ENCODE measurements at regions not wholly inside any gene's neighbourhood (a gene's known extent, or its start where the extent isn't known, plus 50 kb on each side); places are given as distances from the start of the nearest gene placed in this dataset.
"Not testable (repeated sequence)": the region's sequence is repeated elsewhere in the genome, so short reads cannot be mapped to it uniquely, and the experiment has no call there.

DNA sequence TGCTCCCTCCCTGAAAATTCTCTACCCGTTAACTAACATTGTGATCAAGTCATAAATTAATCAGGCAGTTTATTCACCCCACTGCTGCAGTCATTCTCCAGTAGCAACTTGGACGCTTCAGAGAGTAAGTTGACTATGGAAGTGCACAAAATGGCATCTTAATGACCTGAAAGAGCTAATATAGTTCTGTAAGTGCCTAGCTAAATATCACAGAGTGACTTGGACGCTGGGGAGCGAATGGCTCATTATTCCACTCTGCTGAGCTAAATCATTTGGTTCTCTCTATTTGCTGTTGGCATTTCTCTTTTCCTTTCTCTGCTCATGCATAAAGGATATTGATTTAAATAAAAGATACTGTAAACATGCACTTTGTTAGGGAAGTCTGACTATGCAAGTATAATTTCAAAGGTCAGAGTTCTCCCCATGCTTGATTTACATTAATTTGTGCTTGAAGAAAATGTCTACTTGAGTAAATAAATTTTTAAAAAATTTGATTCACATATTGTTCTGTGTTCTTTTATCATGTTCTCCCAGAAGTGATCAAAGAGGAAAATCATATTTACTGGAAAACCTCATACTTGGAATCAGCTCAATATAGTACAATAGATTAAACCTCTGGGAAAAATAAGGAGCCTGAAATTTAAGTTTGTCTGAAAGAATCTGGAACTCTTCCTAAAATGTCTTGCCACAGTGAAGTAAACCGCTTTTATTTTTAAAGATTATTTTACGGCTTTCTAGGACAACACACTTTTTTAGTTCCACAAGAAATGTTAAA is 169.5 kb upstream of the HAPLN1 start:
- no peak for DNase-seq (ENCODE audit: low read depth)

DNA sequence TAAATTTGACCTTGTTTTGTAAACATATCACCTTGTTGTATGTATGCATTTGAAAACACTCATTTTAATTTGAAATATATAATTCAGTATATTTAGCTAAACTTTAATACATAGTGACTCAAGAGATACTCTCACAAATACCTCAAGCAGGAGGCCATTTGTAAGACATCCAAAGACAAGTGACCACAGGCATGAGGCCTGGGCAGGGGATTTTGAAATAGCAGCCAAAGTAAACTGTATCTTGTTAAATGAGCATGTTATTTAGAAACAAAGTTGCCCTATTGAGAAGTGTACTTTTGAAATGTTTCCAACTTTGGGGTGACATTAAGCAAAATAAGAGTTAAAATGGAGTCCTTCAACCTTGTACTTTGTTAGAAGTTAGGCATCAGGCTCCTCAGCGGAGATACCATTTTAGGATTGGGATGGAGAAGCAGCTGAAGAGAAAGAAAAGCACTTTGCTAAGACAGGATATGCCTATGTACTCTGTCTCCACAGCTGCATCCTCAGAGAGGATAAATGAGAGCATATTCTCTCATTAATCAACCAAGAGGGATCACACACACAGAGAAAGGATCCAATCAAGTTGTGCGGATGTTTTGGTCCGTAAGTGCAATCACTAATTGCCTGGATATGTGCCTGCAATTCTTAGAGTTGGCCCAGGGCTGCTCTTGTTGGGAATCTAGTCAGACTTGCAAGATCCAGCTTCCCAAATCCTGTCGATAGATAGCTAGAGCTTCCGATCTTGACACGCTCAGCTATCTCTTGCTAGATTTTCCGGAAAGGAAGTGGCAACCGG is 157.5 kb upstream of the HAPLN1 start:
- DNase-seq (ENCODE audit: low read depth): peak; percentile 30

DNA sequence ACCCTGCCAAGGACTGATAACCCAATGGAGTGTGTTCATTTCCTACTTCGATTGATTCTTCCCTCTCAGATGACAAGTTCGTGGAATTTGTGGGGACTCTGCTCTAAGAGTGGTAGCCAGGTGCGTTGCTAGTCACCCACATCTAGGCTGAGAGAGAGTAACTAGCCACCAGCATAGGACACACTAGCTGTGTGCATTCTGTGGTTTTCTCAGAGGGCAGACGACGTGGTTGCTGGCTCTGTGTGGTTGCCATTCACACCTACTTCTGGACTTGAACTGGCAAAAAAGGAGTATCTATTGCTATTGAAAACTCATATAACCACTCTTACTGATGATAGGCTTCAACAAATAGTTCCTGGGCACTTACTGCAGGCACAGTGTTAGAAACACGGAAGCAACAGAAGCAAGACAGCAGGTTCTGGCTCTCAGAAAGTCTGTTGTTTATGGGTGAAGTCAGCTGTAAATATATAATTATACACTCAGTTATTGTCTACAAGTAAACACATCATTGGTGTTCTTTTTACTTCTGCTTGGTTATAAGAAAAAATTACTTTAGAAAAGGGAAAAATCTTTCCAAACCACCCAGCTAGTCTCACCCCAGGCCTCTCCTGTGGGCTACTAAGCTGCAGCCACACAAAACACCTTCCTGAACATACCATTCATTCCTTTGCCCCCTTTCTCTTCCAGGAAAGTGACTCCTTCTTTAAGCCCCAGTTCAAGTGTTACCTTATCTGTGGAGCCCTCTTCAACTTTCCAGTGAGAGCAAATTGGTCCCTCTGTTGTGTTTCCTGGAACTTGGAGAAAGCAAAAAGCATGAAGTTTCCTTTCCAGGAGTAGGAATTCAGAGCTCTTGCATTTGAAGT is 151.1 kb upstream of the HAPLN1 start:
- DNase-seq (ENCODE audit: low read depth): no peak

DNA sequence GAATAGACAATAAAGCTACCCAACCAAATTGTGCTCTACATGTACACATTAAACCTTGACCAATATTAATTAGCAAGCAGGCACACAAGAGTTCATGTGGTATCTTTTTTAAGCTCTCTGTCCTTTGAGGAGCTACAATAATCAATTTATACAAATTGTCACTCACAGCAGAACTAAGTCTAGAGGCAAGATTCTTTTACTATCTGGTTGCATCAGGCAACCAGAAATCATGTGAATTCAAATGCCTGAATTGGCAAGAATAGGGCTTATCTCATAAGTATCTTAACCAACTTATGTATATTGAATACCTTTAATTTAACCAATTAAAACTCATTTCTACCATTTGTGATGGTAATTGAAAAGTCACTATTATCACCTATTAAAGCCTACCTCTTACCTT is 145.5 kb upstream of the HAPLN1 start:
- DNase-seq (ENCODE audit: low read depth): no peak

DNA sequence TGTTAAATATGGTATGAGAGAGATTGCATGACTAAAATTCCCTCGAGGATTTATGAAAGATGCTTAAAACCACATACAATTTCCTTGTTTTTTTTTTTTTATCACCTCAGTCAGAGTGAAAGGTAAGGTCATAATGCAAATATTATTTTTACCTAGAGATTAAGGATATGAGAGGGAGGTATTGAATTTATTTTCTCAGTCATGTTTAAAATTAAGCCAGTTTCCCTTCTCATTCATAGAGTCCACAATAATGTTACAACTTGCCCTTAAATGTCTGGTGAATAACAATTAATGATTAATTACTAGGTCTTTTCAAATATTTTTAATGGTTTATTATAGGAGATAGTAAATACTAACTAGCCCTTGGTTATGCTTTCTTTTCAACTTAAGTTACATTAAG is 144.9 kb upstream of the HAPLN1 start:
- no peak for DNase-seq (ENCODE audit: low read depth)

DNA sequence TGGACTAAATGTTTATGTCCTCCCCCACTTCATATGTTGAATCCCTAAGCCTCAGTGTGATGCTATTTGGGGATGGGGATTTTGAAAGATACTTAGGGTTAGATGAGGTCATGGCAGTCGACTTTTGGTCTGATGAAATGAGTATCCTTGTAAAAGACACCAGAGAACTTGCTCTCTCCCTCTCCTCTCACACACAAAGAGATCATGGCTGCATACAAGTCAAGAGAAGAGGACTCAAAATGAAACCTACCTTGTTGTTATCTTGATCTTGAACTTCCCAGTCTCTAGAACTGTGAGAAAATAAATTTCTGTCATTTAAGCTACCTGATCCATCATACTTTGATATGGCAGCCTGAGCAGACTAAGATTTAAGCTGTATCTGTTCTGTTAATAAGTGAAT is 144.0 kb upstream of the HAPLN1 start:
- no peak for DNase-seq (ENCODE audit: low read depth)

DNA sequence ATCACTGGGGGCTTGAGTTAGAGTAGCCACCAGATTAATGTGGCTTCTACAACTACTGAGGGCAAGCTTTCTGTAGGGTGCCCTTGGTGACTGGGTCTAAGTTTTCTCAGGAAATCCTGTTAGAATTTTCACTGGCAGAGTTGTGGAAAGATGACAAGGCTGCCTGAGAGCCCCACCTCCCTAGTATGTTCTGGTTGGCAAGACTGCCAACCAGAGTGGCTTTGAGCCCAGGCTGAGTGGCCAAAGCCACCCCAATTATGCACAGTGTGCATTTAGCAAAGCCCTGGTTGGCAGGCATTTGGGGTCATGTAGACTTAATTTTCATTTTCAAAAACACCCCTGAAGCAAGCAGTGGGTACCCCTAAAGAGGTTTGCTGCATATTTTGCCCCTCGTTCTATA is 136.7 kb upstream of the HAPLN1 start:
- no peak for DNase-seq (ENCODE audit: low read depth)

DNA sequence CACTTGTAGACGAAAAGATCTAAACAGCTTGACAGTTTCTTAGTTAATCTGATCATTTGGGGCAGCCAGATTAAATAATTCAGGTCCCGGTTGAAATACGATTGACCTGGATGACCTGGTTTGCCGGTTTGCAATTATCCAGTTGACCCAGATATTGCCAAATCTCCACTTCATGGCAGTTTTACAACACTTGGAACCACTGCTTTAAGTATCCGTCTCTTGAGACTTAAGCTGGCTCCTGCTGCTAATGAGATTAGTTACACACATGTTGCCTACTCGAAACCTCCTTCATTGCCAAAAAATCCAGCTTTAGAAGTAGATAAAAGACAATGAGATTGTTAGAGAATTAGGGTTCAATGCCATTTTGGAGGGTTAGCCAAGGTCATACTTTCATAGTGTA is 136.2 kb upstream of the HAPLN1 start:
- no peak for DNase-seq (ENCODE audit: low read depth)

DNA sequence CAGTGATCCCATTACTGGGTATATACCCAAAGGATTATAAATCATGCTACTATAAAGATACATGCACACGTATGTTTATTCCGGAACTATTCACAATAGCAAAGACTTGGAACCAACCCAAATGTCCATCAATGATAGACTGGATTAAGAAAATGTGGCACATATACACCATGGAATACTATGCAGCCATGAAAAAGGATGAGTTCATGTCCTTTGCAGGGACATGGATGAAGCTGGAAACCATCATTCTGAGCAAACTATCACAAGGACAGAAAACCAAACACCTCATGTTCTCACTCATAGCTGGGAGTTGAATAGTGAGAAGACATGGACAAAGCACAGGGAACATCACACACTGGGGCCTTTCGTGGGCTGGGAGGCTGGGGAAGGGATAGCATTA is 129.8 kb upstream of the HAPLN1 start:
- not testable (repeated sequence) for DNase-seq (ENCODE audit: low read depth)

DNA sequence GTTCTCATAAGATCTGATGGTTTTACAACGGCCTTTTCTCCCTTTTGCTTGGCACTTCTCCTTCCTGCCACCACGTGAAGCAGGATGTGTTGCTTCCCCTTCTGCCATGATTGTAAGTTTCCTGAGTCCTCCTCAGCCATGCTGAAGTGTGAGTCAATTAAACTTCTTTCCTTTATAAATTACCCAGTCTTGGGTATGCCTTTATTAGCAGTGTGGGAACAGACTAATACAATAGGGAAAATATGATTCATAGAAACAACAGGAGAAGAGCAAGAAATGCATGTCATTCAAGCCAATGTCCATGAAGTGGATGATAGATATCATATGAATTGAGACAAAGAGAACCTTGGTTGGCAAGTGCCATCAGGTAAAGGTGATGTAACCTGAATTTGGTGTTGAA is 128.3 kb upstream of the HAPLN1 start:
- DNase-seq (ENCODE audit: low read depth): no peak

DNA sequence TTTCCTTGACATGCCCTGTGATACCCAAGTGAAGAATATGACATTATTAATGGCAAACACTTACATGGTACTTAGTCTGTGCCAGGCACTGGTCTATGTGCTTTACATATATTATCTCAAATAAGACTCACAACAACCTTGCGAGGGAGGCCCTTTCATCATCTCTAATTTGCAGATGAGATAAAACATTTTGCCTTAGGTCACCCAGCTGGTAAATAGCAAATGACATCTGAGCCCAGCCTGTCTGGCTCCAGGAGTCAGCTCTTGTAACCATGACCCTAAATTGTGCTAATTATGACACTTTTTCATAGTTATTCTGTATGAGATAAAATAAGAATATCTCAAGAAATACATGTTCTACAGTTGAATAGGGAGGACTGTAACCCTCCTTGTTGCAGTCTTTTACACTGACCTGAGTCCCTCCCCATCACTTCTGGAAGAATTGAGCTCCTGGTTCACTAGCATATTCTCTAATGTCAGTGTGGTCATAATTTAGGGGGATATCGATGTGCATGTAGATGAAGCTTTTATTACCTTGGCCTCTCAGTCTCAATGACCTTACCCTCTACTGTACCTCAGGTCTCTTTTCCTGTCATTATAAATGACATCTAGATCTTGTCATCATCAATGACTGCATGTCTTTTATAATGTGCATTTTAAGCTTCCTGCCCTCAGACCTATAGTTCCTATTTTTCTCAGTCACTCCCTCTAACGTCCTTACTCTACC is 126.1 kb upstream of the HAPLN1 start:
- no peak for DNase-seq (ENCODE audit: low read depth)

DNA sequence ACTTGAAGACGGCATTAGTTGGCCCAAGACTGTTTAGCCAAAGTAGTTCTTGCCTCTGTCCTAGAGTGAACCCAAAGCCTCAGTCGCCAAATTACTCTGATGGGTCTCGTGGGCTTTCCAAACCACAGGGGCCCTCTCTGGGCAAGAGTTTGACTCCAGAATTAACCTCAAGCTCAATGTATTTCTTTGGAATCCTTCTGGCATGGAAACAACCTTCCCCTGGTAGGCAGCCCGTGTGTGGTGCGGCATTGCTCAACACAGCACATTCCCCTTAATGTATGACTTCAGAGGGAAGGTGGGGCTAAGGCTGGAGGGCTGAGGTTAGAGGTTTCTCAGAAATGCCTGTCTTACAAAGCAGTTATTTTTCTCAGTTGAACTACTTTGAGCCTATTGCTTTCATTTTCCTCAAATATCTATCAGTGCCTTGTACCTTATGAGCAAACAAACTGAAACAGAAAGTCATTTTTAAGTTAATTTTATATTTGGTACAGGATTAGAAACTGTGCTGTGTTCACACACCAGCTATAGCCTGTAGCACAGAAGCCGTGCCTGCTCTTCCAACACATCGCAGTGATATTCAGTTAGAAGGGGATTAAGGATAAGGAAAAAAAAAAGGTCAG is 123.9 kb upstream of the HAPLN1 start:
- DNase-seq (ENCODE audit: low read depth): peak; percentile 63

DNA sequence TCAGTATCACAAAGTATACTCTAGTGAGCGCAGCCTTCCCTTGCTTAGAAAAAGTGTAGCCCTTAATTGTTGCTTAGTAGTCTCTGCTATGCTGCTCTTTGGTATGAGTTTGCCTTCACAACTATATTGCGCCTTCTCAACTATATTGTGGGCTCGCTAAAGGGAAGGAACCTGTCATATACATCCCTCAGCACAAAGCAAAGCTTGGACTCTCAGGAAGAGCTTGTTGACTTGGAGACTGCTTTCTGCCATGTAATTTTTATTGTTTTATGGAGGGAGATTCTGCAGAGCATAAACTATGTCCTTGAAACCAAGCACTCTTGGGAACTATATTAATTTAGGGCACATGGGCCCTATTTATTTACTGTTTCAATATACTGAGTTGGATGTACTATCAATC is 119.1 kb upstream of the HAPLN1 start:
- no peak for DNase-seq (ENCODE audit: low read depth)

DNA sequence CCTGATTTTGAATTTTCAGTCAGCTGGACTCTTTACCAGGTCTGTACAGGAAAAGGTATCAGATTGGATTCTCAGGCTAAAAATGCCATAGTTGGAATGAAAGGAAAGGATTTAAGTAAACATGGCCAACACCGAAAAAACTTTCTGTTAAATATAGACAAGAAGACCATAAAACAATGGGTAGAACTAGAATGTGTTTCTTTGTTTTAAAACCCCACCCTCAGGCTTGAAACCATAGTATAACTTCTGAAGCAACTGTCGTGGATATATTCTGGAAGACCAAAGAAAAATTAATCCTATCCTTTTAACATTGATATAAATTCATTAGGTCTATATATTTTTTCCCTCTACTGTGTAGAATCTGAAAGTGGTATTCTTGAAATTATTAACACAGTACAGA is 118.6 kb upstream of the HAPLN1 start:
- DNase-seq (ENCODE audit: low read depth): no peak

DNA sequence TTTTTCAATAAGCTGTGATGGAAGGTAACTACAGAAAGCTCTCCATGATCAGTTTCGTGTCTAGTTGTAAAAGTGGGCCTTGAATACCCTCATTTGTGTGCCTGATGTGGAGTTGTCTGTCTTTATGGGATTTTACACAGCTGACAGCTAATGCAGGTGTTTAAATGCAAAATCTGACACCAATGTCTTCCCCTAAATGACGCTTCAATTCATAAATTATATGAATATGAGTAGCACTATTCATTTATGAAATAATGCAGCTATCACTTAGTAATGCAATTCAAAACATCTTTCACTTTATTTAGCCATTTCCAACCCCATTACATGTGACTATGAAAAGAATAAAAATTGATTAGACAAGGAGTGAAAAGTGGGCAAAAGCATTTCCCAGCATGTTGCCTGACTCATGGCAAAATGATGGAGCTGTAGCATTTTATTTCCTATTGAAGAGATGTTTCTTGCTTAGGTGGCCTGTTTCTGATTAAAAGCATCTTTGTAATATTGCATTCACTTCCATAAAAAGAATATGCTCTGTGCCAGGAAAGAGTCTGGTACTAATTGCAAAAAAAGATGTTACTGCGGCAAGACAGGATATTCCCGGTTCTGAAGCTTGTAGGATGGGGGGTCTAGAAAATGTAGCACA is 116.7 kb upstream of the HAPLN1 start:
- no peak for DNase-seq (ENCODE audit: low read depth)

DNA sequence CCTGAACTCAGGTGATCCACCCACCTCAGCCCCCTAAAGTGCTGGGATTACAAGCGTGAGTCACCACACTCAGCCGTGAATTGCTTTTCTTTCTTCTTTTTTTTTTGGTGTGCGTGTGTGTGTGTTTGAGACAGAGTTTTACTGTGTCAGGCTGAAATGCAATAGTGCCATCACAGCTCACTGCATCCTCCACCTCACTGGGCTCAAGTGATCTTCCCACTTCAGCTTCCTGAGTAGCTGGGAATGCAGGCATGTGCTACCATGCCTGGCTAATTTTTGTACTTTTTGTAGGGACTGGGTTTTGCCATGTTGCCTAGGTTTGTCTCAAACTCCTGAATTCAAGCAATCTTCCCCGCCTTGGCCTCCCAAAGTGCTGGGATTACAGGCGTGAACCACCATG is 113.7 kb upstream of the HAPLN1 start:
- no peak for DNase-seq (ENCODE audit: low read depth)

DNA sequence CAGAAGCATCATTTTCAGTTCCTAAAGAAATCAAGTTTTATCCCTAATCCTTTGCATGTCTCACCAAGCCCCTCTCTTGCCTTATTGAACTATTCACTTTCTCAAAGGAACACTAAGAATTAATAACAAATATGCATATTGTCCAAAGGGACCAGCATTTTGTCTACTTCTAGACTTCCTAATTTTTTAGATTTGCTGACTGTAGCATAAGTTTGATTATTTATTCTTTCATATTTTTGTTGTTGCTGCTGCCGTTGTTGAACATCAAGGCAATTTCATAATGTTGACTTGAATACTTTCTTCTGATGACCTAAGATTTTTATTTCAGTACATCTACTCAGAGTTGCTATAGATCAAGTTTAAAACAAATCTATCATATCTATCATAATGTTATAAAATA is 111.2 kb upstream of the HAPLN1 start:
- DNase-seq (ENCODE audit: low read depth): no peak

DNA sequence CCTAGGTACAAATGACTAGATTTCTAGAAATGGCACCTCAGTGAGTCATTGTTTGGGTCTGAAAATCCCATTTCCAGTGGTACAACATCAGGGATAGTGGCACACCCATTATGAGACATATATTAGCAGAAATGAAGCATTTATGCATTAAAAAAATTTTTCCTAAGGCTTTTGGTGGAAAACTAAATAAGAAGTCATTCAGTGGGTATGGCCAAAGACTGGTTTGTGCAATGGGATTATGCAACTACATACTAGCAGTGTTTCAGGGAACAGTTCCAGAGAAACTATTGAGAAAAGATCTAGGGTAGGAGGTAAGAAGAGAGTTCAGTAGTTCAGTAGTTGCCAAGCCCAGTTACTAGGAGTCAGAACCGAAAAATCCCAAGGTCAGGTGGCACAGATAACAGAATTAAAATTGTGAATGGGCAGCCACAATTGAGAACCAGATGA is 106.5 kb upstream of the HAPLN1 start:
- no peak for DNase-seq (ENCODE audit: low read depth)

DNA sequence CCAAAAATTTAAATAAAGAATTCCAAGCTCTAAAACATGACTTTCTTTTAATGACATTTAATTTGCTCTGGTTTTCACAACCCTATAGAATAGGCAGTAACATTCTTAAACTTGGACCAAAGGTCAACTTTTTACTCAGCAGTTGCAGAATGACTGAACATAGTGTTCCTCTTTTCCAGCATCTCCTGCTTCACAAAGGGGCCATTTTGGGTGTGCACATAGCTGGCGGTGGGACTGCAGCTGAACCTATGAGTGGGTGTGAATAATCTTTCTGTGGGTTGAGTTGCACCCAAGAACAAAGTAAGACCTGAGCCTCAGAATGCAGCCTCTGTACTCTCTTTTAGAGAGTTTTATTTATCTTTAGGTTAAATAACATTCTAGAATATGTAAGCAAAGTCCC is 96.9 kb upstream of the HAPLN1 start:
- DNase-seq (ENCODE audit: low read depth): no peak

DNA sequence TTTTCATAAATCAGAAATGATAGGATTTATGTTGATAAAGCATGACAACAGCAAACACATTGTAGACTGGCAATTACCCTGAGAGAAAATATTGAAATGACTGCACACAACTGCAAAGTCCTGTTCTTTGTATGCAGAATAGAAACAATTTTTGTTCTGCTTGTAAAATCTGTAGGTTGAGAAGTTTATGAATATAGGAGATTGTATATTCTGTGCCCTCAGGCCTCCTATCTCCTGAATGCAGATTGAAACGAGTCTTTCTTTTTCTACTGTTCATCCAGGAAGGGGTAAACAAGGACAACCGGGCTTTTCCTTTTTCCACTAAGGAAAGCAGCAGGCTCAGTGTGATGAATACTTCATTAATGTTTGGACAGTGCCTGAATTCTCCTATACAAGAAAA is 95.0 kb upstream of the HAPLN1 start:
- no peak for DNase-seq (ENCODE audit: low read depth)

DNA sequence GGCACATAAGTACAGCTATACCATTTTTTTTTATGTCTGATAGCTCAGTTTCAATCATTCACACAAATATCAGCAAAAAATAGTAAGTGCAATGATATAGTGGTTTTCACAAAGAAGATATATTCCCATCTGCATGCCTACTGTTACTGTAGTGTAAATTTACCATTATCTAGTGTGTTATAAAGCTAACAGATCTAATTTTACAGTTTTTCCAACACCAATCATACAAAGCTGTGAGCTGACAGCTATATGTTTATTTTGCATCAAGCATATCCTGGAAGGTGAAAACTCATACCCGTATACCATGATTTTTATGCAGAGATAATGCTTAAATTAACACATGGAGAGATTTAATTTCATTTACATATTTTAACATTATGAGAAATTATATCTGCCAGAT is 89.9 kb upstream of the HAPLN1 start:
- DNase-seq (ENCODE audit: low read depth): no peak
